ENCODE measurements at regions not wholly inside any gene's neighbourhood (a gene's known extent, or its start where the extent isn't known, plus 50 kb on each side); places are given as distances from the start of the nearest gene placed in this dataset.

DNA sequence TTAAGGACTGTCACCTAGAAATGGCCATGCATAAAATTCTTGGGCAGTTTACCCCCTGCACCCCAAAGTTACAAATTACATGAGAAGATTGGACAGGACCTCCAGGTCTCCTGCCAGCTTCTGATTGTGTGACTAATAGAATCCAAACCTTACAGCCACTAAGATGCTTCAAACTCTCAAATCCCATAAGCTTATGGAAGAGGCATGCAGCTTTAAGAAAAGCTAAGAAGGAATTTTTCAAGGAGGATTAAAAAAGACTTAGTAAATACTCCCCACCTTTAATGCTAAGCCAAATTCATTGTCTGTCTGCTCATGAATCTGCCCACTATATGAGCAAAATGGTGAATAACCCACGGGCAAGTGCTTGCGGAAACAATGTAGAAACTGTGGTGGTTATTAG, 86.3 kb downstream of the MAIP1 start:
- Histone ChIP-seq H3F3A (ENCODE audit: insufficient read depth, low read length) (no peaks in the 10 kb centered on the region), H3K9me2 (replicated peaks; ENCODE audit: insufficient read depth, low read length) (no peaks in the 10 kb centered on the region), H3K27ac (ENCODE audit: low read length) (no peak overlapping the region), H3K4me3 (ENCODE audit: low read length) (no peak overlapping the region), H3K9ac (ENCODE audit: low read length) (no peak overlapping the region), H3K36me3 (replicated peaks; ENCODE audit: insufficient read depth, low read length) (no peaks in the 10 kb centered on the region), H3K27me3 (replicated peaks; ENCODE audit: insufficient read depth, low read length) (no peaks in the 10 kb centered on the region), H3K79me2 (ENCODE audit: low read length) (no peaks in the 10 kb centered on the region), H3K4me2 (ENCODE audit: low read depth, low read length) (no peak overlapping the region), H2AFZ (ENCODE audit: low read length) (no peak overlapping the region), H3K9me3 (replicated peaks; ENCODE audit: insufficient read depth, low read length) (no peaks in the 10 kb centered on the region), H4K20me1 (ENCODE audit: insufficient read depth, low read length) (no peaks in the 10 kb centered on the region), H3K4me1 (ENCODE audit: low read length) (no peaks in the 10 kb centered on the region)
- TF ChIP-seq EZH2 (optimal IDR thresholded peaks at IDR 0.05; ENCODE audit: low read depth, low read length) (no peak), EZH2phosphoT487 (IDR thresholded peaks at IDR 0.05; ENCODE audit: low read length) (no peak), CTCF (IDR thresholded peaks at IDR 0.05; ENCODE audit: low read length) (no peak)
- DNase-seq: no peak

GRCh38 chr2:200042102-200042735, 86.8 kb downstream of the MAIP1 start:
- H3F3A ChIP-seq (ENCODE audit: insufficient read depth, low read length): no peaks in the 10 kb centered on the region
- no peaks in the 10 kb centered on the region for H3K27me3 ChIP-seq (replicated peaks; ENCODE audit: insufficient read depth, low read length)
- H3K36me3 ChIP-seq (replicated peaks; ENCODE audit: insufficient read depth, low read length): no peaks in the 10 kb centered on the region
- no peak overlapping the region for H3K9ac ChIP-seq (ENCODE audit: low read length)
- H3K27ac ChIP-seq (ENCODE audit: low read length): no peak overlapping the region
- H4K20me1 ChIP-seq (ENCODE audit: insufficient read depth, low read length): no peaks in the 10 kb centered on the region
- H3K4me2 ChIP-seq (ENCODE audit: low read depth, low read length): no peak overlapping the region
- no peak overlapping the region for H2AFZ ChIP-seq (ENCODE audit: low read length)
- no peaks in the 10 kb centered on the region for H3K9me2 ChIP-seq (replicated peaks; ENCODE audit: insufficient read depth, low read length)
- no peak overlapping the region for H3K4me3 ChIP-seq (ENCODE audit: low read length)
- no peaks in the 10 kb centered on the region for H3K9me3 ChIP-seq (replicated peaks; ENCODE audit: insufficient read depth, low read length)
- no peaks in the 10 kb centered on the region for H3K79me2 ChIP-seq (ENCODE audit: low read length)
- TF ChIP-seq CTCF (IDR thresholded peaks at IDR 0.05; ENCODE audit: low read length) (no peak), EZH2phosphoT487 (IDR thresholded peaks at IDR 0.05; ENCODE audit: low read length) (no peak), EZH2 (optimal IDR thresholded peaks at IDR 0.05; ENCODE audit: low read depth, low read length) (no peak)
- no peaks in the 10 kb centered on the region for H3K4me1 ChIP-seq (ENCODE audit: low read length)
- DNase-seq: no peak

DNA sequence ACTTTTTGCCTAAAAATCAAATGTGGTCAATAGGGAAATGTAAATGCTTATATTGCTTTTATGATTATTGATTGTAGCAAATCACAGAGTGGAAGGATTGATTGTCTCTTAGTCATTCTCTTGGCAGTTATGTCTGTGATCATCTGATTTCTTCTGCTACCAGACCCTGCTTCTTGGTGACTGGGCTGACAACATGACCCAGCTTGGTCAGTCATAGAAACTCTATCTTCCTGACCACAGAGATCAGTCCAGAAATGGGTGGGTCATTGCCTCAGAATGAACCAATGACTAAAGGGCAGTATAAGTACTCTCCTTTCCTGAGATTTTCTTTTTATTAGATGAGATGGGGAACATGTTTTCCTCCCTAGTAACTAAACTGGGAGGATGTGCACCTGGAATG, 87.6 kb downstream of the MAIP1 start:
- Histone ChIP-seq H3K9me3 (replicated peaks; ENCODE audit: insufficient read depth, low read length) (no peaks in the 10 kb centered on the region), H3K36me3 (replicated peaks; ENCODE audit: insufficient read depth, low read length) (no peaks in the 10 kb centered on the region), H3K4me3 (ENCODE audit: low read length) (no peak overlapping the region), H3K9ac (ENCODE audit: low read length) (no peak overlapping the region), H3K27ac (ENCODE audit: low read length) (no peak overlapping the region), H2AFZ (ENCODE audit: low read length) (no peak overlapping the region), H4K20me1 (ENCODE audit: insufficient read depth, low read length) (no peaks in the 10 kb centered on the region), H3K4me1 (ENCODE audit: low read length) (no peaks in the 10 kb centered on the region), H3K79me2 (ENCODE audit: low read length) (no peaks in the 10 kb centered on the region), H3F3A (ENCODE audit: insufficient read depth, low read length) (no peaks in the 10 kb centered on the region), H3K27me3 (replicated peaks; ENCODE audit: insufficient read depth, low read length) (no peaks in the 10 kb centered on the region), H3K9me2 (replicated peaks; ENCODE audit: insufficient read depth, low read length) (no peaks in the 10 kb centered on the region), H3K4me2 (ENCODE audit: low read depth, low read length) (no peak overlapping the region)
- DNase-seq: no peak
- TF ChIP-seq EZH2phosphoT487 (IDR thresholded peaks at IDR 0.05; ENCODE audit: low read length): no peak
- TF ChIP-seq CTCF (IDR thresholded peaks at IDR 0.05; ENCODE audit: low read length): no peak
- no peak for TF ChIP-seq EZH2 (optimal IDR thresholded peaks at IDR 0.05; ENCODE audit: low read depth, low read length)
